ENCODE measurements at regions not wholly inside any gene's neighbourhood (a gene's known extent, or its start where the extent isn't known, plus 50 kb on each side); places are given as distances from the start of the nearest gene placed in this dataset.
A peak's percentile ranks its signal among the peaks of the same experiment; 100 is the strongest.

DNA sequence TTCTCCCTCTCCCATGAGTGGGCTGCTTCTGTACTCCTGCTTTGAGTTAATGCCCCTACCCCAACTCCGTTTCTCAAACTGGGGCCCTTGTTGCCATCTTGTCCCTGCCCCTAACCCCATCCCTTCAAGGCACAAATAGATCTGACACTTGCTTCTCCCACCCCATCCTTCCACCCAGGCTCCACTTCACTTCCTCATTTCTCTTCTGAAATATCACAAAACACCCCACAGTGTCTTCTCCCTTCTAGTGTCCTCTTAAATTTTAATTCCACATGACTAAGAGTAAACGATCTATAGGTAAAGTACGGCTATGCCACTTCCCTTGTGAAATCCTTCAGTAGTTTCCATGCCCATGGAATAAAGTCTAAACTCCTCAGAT lies 571.6 kb upstream of the NOX3 start:
- H3K27me3 ChIP-seq (replicated peaks), result no peaks in the 10 kb centered on the region
- DNase-seq, result no peak
- no peak overlapping the region for H3K27ac ChIP-seq
- H3K4me3 ChIP-seq (ENCODE audit: low read depth, low read length), result no peak overlapping the region
- in situ Hi-C loops (cut with HindIII; ENCODE audit: low pct_ligation_motif_present, low sequenced_read_pairs), result no loop called here
- no peak for TF ChIP-seq CTCF (IDR thresholded peaks at IDR 0.05; ENCODE audit: low read depth, low read length, missing control alignments)
- H3K36me3 ChIP-seq (replicated peaks), result no peaks in the 10 kb centered on the region

DNA sequence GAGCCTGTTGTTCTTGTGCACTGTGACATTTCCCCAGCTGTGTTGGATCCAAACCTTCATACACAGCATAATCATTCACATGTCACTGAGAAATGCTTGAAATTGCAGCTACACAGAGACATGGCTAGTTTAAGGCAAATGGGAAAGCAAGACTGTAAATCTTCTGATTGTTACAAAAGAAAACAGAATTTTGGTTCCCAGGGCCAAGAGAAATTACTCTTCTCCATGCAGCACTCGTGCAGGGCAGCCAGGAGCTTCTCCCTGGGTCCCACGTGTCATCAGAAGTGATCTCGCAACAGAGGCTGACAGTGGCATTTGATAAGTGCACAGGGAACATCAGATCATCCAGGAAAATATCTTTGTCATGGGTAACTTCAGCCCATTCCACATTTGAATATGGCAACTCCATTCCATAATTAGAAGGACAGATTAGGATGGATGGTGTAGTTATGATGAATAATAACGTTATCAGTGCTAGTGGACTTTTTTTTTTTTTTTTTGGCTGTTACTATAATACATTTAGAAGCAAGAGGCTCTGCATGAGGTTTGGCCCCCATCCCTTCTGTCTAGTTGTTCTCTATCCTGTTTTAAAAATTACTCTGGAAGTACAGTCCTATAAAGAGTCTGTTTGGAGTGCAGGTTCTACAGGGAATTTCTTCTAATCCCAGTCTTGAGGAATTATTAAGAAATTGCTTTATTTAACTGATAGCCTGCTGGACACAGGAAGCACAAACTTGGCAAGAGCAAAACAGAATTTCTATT lies 571.0 kb upstream of the NOX3 start:
- no peak for TF ChIP-seq CTCF (IDR thresholded peaks at IDR 0.05; ENCODE audit: low read depth, low read length, missing control alignments)
- Histone ChIP-seq H3K27me3 (replicated peaks) (no peaks in the 10 kb centered on the region), H3K36me3 (replicated peaks) (no peaks in the 10 kb centered on the region), H3K4me3 (ENCODE audit: low read depth, low read length) (no peak overlapping the region), H3K27ac (no peak overlapping the region)
- in situ Hi-C loops (cut with HindIII; ENCODE audit: low pct_ligation_motif_present, low sequenced_read_pairs), result no loop called here
- no peak for DNase-seq

GRCh38 chr6:156024339-156024738 lies 568.7 kb upstream of the NOX3 start:
- no peaks in the 10 kb centered on the region for H3K36me3 ChIP-seq (replicated peaks)

GRCh38 chr6:156021746-156022396 lies 566.2 kb upstream of the NOX3 start:
- no peak for TF ChIP-seq CTCF (IDR thresholded peaks at IDR 0.05; ENCODE audit: low read depth, low read length, missing control alignments)
- in situ Hi-C loops (cut with HindIII; ENCODE audit: low pct_ligation_motif_present, low sequenced_read_pairs), result no loop called here
- Histone ChIP-seq H3K27me3 (replicated peaks) (no peaks in the 10 kb centered on the region), H3K36me3 (replicated peaks) (no peaks in the 10 kb centered on the region), H3K4me3 (ENCODE audit: low read depth, low read length) (no peak overlapping the region), H3K27ac (no peak overlapping the region)
- peak; percentile 16 for DNase-seq

More at GRCh38 chr6:156024339-156024738, 568.7 kb upstream of the NOX3 start:
- in situ Hi-C loops (cut with HindIII; ENCODE audit: low pct_ligation_motif_present, low sequenced_read_pairs), result no loop called here
- no peak for DNase-seq
- no peaks in the 10 kb centered on the region for H3K27me3 ChIP-seq (replicated peaks)
- no peak overlapping the region for H3K27ac ChIP-seq
- no peak for TF ChIP-seq CTCF (IDR thresholded peaks at IDR 0.05; ENCODE audit: low read depth, low read length, missing control alignments)
- no peak overlapping the region for H3K4me3 ChIP-seq (ENCODE audit: low read depth, low read length)

GRCh38 chr6:156017838-156018237 lies 562.2 kb upstream of the NOX3 start:
- in situ Hi-C loops (cut with HindIII; ENCODE audit: low pct_ligation_motif_present, low sequenced_read_pairs), result no loop called here
- no peaks in the 10 kb centered on the region for H3K36me3 ChIP-seq (replicated peaks)
- TF ChIP-seq CTCF (IDR thresholded peaks at IDR 0.05; ENCODE audit: low read depth, low read length, missing control alignments), result no peak
- no peak overlapping the region for H3K27ac ChIP-seq
- no peaks in the 10 kb centered on the region for H3K27me3 ChIP-seq (replicated peaks)
- no peak overlapping the region for H3K4me3 ChIP-seq (ENCODE audit: low read depth, low read length)
- DNase-seq, result no peak
